ENCODE measurements at regions not wholly inside any gene's neighbourhood (a gene's known extent, or its start where the extent isn't known, plus 50 kb on each side); places are given as distances from the start of the nearest gene placed in this dataset.

DNA sequence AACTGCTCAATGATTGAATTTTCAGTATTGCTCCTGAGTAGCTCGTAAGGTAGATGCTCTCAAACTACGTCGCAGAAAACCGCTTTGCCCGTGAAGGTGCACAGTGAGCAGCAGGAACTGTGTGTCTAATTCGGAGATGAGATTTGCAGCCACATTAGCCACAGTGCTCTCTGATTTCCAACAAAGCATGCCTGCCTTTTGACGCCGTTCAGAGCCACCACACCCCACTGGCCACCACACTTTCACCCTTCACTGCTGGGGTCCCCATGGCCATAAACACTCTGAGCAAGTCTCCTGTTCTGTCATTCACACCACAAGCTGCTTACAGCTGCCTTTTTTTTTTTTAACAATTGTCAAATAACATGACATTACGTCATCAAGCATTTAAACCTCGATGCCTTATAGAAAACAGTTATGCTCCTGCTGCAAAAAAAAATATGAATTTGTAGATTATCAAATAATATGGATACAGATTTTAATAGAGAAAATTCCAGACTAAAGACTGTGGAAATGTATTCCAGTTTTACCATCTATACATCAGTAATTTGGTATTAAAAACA, 578.8 kb upstream of the PFKP start:
- DNase-seq = no peak

- DNase-seq = no peak
Observed at GRCh38 chr10:2487921-2488320, 579.4 kb upstream of the PFKP start.

- no peak for DNase-seq
Observed at GRCh38 chr10:2478656-2479055, 588.7 kb upstream of the PFKP start.

DNA sequence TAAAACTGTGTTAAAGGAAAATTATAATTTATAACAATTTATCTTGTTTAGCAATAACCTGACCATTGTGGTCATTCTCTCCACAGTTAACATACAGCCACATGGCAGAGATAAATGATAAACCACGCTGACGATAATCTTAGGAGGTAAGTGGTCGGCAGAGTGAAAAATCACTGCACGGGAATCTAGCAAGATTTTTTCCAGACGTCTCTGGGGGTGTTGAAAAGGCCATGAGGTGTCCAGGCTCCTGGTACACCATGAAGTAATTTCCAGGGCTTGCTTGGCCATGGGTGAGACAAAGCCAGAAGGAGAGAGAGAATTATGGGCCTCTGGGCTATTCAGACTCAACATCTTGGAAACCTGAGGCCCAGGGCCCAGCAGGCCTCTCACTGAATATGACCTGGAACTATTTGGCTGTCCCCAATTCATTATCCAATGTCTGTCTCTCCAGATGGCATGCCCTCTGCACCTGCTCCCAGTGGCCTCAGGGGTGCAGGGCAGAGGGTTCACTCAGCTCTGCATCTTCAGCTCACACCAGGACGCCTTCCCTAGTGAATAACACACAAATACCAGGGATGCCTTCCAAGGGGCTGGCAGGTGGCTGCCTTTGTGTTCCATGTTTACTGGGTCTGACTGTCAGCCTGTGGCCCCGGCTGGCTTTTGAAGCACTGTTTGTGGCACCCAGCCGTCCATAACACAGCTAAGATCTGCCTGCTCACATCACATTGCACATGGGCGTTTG, 590.4 kb upstream of the PFKP start:
- no peak for DNase-seq

DNA sequence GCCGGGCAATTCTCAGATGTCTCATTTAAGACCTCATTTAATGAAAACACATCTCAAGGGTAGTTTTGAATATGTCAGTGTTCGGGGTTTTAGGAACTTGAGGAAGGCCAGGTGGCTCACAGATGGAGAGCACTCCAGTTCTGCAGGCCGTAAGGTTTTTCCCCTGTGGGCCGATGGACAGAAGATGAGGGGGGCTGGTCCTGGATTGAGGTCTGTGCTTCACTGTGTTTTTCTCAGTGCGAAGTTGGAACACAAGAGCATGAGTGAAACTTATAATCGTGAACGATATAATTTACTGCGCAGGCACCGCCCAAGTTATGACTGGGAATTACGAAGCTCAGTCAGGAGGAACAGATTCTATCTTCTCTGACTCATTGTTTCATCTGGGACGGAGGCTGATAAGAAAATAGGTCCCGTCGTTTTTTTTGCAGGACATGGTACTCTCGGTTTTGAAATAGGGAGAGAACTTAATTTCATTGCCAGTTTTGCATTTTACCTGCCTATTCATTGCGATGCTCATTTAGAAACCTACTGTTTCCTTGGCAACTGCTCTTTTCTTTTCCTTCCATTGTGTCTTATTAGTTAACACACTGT, 591.0 kb upstream of the PFKP start:
- no peak for DNase-seq

DNA sequence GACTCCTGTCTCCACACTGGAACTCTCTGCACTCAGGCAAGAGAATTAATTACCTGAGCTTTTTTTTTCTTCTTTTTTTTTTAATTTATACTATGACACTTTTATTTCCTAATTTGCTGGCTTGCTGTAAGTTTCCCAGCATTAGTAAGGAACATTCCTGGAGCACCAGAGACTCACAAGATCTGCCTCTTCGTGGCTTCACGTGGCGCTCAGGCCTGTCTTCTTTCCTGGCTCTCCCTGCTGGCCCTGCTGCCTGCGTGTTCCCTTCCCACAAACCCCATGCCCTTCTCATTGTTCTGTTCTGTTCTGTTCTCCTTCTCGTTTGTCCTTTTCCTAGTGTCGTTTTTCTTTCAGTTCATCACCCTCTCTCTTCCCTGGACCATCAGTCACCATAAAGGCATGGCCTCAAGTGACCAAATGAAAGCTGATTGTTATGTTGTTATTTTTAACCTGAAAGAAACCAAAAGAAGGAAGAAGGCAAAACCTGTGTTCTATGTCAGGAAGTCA, 591.6 kb upstream of the PFKP start:
- no peak for DNase-seq

DNA sequence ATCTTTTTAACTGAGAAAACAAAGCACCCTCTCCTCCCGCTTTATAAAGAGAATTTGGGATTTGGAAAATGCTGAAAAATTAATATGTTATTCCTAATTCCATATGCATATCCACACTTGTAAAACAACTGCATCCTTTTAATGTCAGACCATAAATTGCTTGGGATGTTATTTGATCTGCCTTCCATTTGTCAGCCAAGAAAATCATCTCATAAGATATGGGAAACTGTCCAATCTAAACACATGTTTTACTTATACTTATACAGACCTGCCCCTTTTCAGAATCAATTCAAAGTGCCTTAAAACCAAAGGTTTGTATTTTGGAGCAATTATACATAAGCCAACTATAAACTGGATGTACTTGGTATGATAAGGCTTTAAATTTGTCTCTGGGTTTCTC, 595.5 kb upstream of the PFKP start:
- DNase-seq = no peak

GRCh38 chr10:2469802-2470201, 597.5 kb upstream of the PFKP start:
- no peak for DNase-seq

GRCh38 chr10:2464483-2464882, 602.9 kb upstream of the PFKP start:
- DNase-seq = no peak

DNA sequence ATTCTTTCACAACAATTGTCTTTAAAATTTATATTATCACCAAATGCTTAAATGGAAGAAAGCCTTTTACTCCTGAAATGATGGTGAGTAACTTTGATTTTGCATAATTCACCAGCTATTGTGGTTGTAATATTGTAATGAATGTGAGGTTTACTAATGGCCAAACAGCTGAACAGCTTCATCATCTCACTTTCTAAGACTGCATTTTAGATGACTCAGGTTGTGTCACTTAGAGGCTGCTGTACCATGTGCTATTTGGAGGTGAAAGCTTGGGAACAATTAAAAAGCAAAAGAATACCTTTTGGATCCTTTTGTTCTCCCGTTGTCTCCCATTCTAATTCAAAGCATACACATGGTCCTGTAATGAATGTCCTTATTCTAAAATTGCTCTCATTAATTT, 604.0 kb upstream of the PFKP start:
- DNase-seq = no peak

- DNase-seq = no peak
Observed at GRCh38 chr10:2462581-2462980, 604.8 kb upstream of the PFKP start.

DNA sequence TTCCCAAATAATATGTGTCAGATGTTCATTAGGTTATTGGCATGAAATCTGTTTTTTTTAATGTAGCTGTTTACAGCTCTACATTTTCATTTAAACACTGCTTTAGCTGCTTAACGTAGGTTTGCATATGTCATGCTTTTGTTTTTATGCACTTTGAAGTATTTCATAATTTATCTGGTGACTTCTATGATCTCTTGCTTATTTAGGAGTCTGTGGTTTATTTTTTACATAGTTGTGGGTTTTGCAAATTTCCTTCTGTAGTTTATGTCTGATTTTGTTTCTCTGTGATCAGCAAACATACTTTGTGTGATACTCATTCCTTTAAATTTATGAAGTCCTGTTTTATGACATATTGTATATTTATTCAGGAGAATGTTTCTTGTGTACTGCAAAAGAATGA, 606.5 kb upstream of the PFKP start:
- no peak for DNase-seq

GRCh38 chr10:2459713-2460112, 607.6 kb upstream of the PFKP start:
- no peak for DNase-seq

DNA sequence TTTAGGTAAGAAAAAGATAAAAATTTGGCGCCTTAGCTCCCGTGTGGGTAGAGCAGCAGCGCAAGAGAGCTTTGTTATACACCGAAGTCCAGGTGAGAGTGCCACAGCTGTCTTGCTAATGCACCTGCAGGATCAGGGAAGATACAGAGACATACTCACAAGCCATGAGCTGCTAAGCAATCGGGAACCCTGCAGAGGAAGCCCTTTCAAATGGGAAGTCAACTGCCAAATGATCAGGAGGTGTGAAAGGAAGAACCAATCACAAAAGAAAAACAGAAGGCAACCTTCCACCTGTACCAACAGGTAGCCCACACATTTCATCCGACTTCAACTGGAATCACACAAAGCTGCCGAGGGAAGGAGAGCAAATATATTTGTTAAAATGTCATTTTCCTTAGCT, 610.5 kb upstream of the PFKP start:
- DNase-seq = no peak

DNA sequence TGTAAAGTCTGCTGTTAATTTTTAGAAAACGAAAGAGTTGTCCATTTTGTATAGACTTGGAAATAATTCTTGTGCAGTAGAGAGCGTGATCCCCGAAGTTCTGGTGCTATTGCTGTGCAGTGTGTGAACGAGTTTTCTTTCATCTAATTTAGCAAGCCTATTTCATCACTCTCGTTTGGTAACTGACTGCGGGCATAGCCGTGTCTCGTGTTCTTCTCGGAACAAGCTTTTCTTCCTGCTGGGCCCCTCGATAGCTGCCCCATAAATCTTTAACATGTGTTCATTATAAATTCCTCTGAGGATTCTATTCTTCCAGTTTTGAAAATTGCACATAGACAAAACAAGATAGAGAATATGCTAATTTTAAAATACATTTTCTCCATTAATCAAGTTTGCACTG, 622.0 kb upstream of the PFKP start:
- DNase-seq = no peak

GRCh38 chr10:2439983-2440382, 627.4 kb upstream of the PFKP start:
- no peak for DNase-seq

DNA sequence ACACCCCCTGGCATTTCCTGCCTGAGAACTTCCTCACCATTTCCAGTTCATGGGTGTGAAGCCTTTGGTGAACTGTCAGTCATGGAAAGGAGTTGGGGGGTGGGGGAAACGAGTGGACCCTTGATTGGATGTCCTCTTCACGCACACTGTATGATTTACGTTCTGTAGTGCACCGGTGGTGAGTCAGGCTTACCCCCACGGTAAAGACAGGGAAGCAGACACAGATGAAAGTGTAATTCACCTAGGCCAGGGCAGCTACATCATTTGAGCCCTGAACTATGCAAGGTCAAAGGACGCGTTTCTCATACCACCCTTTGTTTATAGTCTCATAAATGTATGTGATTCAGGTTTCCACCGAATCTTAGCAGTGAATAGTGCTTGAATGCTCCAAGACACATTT, 628.3 kb upstream of the PFKP start:
- DNase-seq = no peak

GRCh38 chr10:2438248-2438939, 629.0 kb upstream of the PFKP start:
- DNase-seq = no peak

DNA sequence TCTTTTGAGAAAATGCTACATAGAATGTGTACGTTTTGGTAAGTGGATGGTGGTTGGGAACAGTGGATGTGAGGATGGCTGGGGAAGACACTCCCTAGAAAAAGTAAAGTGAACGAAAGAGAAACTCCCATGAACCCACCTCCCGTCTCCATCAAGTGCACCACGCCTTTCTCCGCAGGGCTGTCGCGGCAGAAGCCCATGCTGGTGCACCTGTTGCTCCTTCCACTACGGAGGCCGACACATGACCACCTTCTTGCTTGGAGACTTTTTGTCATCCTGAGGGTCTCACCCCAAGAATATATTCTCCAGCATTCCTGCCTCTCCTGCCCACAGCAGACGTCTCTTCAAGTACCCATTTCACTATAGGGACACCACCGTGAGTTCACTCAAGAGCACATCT, 630.4 kb upstream of the PFKP start:
- DNase-seq = no peak

DNA sequence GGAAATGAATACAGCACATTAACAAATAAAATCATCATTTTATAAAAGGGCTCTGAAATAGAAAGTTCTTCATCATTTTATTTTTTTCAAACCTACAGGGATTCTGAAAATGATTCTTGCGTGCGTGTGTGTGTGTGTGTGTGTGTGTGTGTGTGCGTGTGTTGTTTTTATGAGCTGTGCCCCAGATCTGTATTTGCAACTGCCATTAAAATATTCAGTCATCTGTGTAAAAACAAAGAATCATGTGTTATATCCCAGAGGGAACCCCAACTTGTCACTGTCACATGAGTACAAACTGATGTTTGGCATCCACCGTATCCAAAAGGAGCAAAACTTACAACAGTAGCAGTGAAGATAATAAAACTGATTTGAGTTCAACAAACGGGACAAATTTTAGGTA, 635.4 kb upstream of the PFKP start:
- no peak for DNase-seq

GRCh38 chr10:2427412-2427811, 639.9 kb upstream of the PFKP start:
- no peak for DNase-seq

DNA sequence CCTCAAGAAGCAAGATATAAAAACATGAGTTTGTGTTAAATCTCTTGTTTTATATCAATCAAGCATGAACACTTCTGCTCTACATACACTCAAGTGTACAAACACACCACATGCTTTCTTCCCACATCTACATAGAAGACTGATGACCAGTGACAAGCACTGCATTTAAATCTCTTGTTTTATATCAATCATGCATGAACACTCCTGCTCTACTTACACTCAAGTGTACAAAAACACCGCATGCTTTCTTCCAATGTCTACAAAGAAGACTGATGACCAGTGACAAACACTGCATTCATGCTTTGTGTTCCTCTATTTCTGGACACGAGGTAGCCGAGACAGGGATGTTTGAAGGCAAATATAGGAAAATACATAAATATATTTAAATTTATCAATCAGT, 642.0 kb upstream of the PFKP start:
- no peak for DNase-seq

GRCh38 chr10:2414562-2414961, 652.8 kb upstream of the PFKP start:
- no peak for DNase-seq

GRCh38 chr10:2414039-2414438, 653.3 kb upstream of the PFKP start:
- DNase-seq = no peak

Measured in KG1 (cell line).